ENCODE measurements at regions not wholly inside any gene's neighbourhood (a gene's known extent, or its start where the extent isn't known, plus 50 kb on each side); places are given as distances from the start of the nearest gene placed in this dataset.

DNA sequence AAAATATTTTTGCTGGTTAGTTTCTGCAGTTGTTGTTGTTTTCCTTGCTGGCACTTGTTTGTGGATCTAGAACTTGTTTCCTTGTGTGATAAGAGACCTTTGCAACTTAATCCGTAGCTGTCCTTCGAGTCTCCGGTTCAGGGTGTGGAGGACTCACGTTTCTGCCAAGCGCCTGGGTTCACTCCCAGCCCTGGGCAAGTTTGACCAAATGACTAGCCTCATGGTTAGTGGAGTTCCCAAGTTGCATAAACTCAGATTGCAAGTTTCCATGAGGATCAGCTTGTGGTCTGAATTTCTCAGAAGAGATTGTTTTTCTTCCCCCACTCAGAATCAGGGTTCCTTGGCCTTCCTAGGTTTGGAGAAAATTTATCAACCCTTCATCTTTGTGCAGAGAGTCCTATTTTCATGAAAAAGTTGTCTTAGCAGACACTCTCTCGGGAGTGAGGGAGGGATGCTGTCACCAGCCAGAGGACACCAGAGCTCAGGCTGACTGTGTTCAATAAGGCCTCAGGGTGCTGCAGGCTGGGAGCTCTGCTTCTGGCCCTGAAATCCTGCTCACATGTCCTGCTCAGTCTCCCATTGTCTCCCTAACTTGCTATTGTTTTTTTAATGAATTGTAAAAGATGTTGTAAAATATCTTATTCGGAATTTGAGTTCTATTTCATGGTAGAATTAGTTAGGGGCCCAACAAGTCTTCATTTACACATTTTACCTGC lies 377.7 kb upstream of the KLF6 start:
- no peak overlapping the region for H3K4me3 ChIP-seq (replicated peaks in 1 of 3; ENCODE audit: insufficient read depth in 1 of 3, low read depth in 1 of 3, low read length in 3 of 3)
- H4K20me1 ChIP-seq (replicated peaks; ENCODE audit: control insufficient read depth, extremely low read depth, insufficient read depth, low read length), result no peaks in the 10 kb centered on the region
- BruUV-seq (replicated peaks), result no TSS peak
- H3K4me1 ChIP-seq (ENCODE audit: control insufficient read depth, extremely low read depth, insufficient read depth, low read length), result no peaks in the 10 kb centered on the region
- no peaks in the 10 kb centered on the region for H3K36me3 ChIP-seq (ENCODE audit: control insufficient read depth in 2 of 2, extremely low read depth in 1 of 2, insufficient read depth in 2 of 2, low read length in 2 of 2)
- H3K27me3 ChIP-seq (ENCODE audit: control insufficient read depth in 2 of 2, insufficient read depth in 2 of 2, low read length in 2 of 2), result no peaks in the 10 kb centered on the region
- dilution Hi-C loops (cut with MboI; ENCODE audit: extremely low pct_ligation_motif_present, low sequenced_read_pairs) (no loop called here), intact Hi-C loops (cut with micrococcal nuclease) (no loop called here)
- H2AFZ ChIP-seq (ENCODE audit: low read depth, low read length), result no peak overlapping the region
- H3K27ac ChIP-seq (ENCODE audit: insufficient read depth, low read depth, low read length), result no peak overlapping the region
- H3K9ac ChIP-seq (replicated peaks; ENCODE audit: extremely low read depth, insufficient read depth, low read length), result no peak overlapping the region
- H3K4me2 ChIP-seq (ENCODE audit: insufficient read depth, low read length), result no peak overlapping the region
- DNase-seq (ENCODE audit: low read depth, low spot score), result no peak
- no peaks in the 10 kb centered on the region for H3K9me1 ChIP-seq (replicated peaks; ENCODE audit: control insufficient read depth, extremely low read depth, insufficient read depth, low read length)
- no peaks in the 10 kb centered on the region for H3K9me3 ChIP-seq (replicated peaks; ENCODE audit: control insufficient read depth, insufficient read depth, low read length)
- H3K79me2 ChIP-seq (ENCODE audit: control insufficient read depth, insufficient read depth, low read length), result no peaks in the 10 kb centered on the region
- TF ChIP-seq CTCF (IDR thresholded peaks at IDR 0.05; ENCODE audit: extremely low read depth in 1 of 2, insufficient read depth in 1 of 2, low read depth in 1 of 2, low read length in 2 of 2) (no peak), GATA2 (IDR thresholded peaks at IDR 0.05; ENCODE audit: insufficient read depth, insufficient read length, low read depth, low read length) (no peak), POLR2A (IDR thresholded peaks at IDR 0.05; ENCODE audit: low read depth, low read length) (no peak), MYC (IDR thresholded peaks at IDR 0.05; ENCODE audit: low read depth, low read length) (no peak), POLR2AphosphoS5 (IDR thresholded peaks at IDR 0.05; ENCODE audit: insufficient read depth, low read depth, low read length) (no peak), JUN (IDR thresholded peaks at IDR 0.05; ENCODE audit: borderline replicate concordance, insufficient read depth, insufficient read length, low read depth) (no peak), EZH2 (IDR thresholded peaks at IDR 0.05; ENCODE audit: borderline replicate concordance, low read depth, low read length, severe bottlenecking) (no peak), FOS (IDR thresholded peaks at IDR 0.05; ENCODE audit: borderline replicate concordance, insufficient read depth, low read length) (no peak)
- TF ChIP-seq, protein P1, sequence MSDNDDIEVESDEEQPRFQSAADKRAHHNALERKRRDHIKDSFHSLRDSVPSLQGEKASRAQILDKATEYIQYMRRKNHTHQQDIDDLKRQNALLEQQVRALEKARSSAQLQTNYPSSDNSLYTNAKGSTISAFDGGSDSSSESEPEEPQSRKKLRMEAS (IDR thresholded peaks at IDR 0.05; ENCODE audit: insufficient read depth, insufficient read length), result no peak
- ChIA-PET CTCF (no interaction called here), POLR2A (no interaction called here)
- FAIRE-seq, result no peak
